Kidney epithelial cell (primary cell): ENCODE measurements at regions not wholly inside any gene's neighbourhood (a gene's known extent, or its start where the extent isn't known, plus 50 kb on each side); places are given as distances from the start of the nearest gene placed in this dataset.
"Not testable (repeated sequence)": the region's sequence is repeated elsewhere in the genome, so short reads cannot be mapped to it uniquely, and the experiment has no call there.

ENCODE experiments used
- DNase-seq: peaks from one replicate; pipeline ENCODE4 v3.0.0-alpha.2; 2010; ENCODE audit warnings: low read depth
- H3K27me3 ChIP-seq: 2 replicates; pipeline ENCODE4 v1.6.0; 2011; ENCODE audit warnings: low read length; ENCODE audit not compliant: control insufficient read depth, insufficient read depth
- H3K36me3 ChIP-seq: 2 replicates; pipeline ENCODE4 v1.5.1; 2011; ENCODE audit warnings: low read length; ENCODE audit not compliant: control insufficient read depth, insufficient read depth
- H3K4me3 ChIP-seq: 2 replicates; pipeline ENCODE4 v1.5.1; 2011; ENCODE audit warnings: low read depth, mild to moderate bottlenecking, control low read depth, low read length
- CTCF ChIP-seq: IDR thresholded peaks from 2 replicates; pipeline ENCODE4 v1.5.1; 2011; ENCODE audit warnings: mild to moderate bottlenecking, moderate library complexity, low read length, control low read depth, inconsistent platforms; ENCODE audit not compliant: insufficient read depth, poor library complexity, severe bottlenecking

DNA sequence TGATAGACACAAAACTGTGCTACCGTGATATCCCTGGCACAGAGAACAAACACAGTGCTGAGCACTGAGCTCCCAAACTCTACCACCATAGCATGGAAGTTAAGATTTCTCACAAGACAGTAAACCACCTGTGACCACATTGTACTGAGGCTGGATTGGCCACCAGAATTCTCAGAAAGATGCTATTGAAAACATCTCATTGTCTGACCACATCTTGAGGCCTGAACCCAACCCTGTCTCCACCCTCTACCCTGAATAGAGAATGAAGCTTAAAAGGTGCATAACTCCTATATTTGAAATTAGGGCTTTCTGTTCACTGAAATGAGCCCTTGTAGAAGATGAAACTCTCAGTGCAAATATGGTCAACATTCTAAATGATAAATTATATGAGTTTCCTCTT, 281.3 kb upstream of the NPAP1 start:
- H3K27me3 ChIP-seq = no peaks in the 10 kb centered on the region
- H3K36me3 ChIP-seq = no peaks in the 10 kb centered on the region
- H3K4me3 ChIP-seq = no peak overlapping the region
- no peak for TF ChIP-seq CTCF
- no peak for DNase-seq

GRCh38 chr15:24412649-24413048, 262.9 kb upstream of the NPAP1 start:
- not testable (repeated sequence) for H3K27me3 ChIP-seq, DNase-seq, H3K36me3 ChIP-seq, H3K4me3 ChIP-seq

DNA sequence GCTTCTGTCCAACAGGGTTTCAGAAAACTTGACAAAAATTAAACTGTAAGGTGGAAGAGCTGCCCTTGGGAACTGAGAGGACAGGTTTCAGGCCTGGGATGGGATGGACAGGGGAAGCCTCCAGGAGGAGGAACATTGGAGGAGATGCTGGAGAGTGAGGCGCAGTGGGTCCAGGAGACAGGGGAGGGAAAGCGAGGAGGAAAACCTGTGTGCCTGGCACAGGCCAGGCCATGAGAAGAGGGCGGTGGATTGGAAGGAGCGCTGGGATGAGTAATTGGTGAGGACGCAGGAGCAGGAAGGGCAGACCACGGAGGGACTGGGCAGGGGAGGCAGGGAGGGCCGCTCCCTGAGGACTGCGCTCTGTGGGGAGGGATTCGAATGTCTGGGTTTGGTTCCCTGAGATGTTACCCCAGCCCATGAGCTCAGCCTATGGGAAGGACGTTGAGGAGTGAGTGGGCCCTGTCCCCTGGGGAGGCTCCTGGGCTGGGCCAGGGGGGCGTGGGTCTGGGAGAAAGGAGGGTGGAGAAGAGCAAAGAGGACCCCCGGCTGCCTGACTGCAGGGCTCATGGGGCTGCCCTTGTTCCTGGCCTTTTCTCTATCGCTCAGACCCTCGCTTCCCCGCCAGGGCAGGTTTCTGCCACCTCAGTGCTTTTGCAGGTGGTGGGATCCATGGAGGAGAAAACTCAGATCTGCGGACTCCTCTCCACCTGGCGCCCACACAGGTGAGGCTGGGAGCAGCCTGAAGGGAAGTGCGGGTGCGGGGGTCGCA, 249.1 kb upstream of the NPAP1 start:
- not testable (repeated sequence) for H3K36me3 ChIP-seq, DNase-seq, H3K4me3 ChIP-seq, H3K27me3 ChIP-seq

GRCh38 chr15:24427055-24427400, 248.5 kb upstream of the NPAP1 start:
- not testable (repeated sequence) for H3K36me3 ChIP-seq, DNase-seq, H3K4me3 ChIP-seq, H3K27me3 ChIP-seq

- H3K4me3 ChIP-seq, H3K36me3 ChIP-seq, DNase-seq, H3K27me3 ChIP-seq: not testable (repeated sequence)
These were observed 240.3 kb upstream of the NPAP1 start for GRCh38 chr15:24435075-24435820.

- not testable (repeated sequence) for DNase-seq, H3K27me3 ChIP-seq, H3K4me3 ChIP-seq, H3K36me3 ChIP-seq
These were observed 238.3 kb upstream of the NPAP1 start for GRCh38 chr15:24437270-24437669.

- not testable (repeated sequence) for H3K36me3 ChIP-seq, H3K27me3 ChIP-seq, DNase-seq, H3K4me3 ChIP-seq
These were observed 237.8 kb upstream of the NPAP1 start for GRCh38 chr15:24437735-24438134.

DNA sequence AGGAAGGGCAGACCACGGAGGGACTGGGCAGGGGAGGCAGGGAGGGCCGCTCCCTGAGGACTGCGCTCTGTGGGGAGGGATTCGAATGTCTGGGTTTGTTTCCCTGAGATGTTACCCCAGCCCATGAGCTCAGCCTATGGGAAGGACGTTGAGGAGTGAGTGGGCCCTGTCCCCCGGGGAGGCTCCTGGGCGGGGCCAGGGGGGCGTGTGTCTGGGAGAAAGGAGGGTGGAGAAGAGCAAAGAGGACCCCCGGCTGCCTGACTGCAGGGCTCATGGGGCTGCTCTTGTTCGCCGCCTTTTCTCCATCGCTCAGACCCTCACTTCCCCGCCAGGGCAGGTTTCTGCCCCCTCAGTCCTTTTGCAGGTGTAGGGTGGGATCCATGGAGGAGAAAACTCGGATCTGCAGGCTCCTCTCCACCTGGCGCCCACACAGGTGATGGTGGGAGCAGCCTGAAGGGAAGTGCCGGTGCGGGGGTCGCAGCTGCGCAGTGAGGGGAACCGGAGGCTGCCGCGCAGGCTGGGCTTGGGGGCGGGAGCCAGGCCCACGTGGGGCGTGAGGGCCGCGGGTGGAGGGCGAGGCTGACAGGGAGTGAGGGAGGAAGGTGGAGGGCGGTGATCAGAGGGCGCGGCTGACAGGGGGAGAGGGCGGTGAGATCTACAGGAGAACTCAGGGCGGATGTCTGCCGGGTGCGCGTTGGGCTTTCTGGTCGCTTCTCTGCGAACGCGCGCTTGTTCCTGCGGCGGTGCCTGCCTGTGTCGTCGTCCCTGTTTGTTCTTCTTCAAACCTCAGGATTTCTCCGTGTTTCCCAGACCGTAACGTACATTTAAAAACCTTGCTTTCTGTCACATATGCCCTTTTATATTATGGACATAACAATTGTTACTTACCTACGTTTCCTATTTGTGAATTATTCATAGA, 198.2 kb upstream of the NPAP1 start:
- H3K27me3 ChIP-seq, H3K4me3 ChIP-seq, DNase-seq, H3K36me3 ChIP-seq: not testable (repeated sequence)

DNA sequence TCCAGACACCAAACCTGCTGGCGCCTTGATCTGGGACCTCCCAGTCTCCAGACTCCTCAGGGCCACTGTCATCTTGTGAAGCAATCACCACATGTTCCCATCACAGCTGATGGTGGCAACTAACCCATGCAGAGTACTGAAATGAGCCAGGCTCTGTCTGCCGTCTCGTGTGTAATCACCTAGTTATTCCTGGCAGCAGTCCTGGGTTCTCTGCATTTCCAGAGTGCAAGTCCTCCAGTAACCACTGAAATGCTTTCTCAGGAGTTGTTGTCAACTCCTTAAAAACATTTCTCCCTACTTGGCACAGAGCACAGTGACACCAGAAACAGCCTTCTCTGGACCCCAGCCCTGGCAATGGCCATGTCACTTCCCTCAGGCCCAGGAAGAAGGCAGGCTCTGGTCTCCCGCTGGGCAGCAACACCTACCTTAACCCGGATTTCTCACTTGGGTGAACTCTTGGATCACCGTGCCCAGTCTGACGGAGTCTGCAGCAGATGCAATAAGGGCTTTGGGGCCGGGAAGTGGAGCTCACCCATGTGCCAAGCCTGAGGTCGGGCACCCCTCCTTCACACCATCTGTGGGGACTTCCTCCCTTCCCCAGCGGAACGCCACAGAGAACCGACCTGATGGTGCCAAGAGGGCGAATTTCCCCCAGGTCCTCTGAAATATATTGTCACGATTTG, 189.5 kb upstream of the NPAP1 start:
- H3K4me3 ChIP-seq, H3K27me3 ChIP-seq, H3K36me3 ChIP-seq, DNase-seq: not testable (repeated sequence)

GRCh38 chr15:24488164-24488907, 187.2 kb upstream of the NPAP1 start:
- DNase-seq, H3K36me3 ChIP-seq, H3K27me3 ChIP-seq, H3K4me3 ChIP-seq: not testable (repeated sequence)

GRCh38 chr15:24505216-24505615, 170.4 kb upstream of the NPAP1 start:
- not testable (repeated sequence) for DNase-seq, H3K36me3 ChIP-seq

DNA sequence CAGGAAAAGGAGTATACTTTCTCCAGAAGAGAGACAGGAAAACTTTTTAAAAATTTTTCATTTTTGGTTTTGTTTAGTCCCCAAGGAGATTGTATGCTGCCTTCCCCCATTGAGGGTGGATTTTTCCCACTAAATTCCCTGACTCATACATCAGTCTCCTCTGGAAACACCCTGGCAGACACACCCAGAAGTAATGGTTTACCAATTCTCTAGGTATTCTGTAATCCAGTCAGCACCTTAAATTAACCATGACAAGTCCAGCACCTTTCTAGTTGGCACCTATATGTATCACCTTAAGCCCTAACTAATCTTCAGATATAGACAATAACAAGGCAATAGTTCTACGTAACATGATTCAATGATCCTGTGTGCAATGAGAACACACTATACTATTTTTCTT, 165.9 kb upstream of the NPAP1 start:
- not testable (repeated sequence) for H3K36me3 ChIP-seq, H3K4me3 ChIP-seq, H3K27me3 ChIP-seq, DNase-seq

More at GRCh38 chr15:24505216-24505615, 170.4 kb upstream of the NPAP1 start:
- H3K4me3 ChIP-seq, H3K27me3 ChIP-seq: not testable (repeated sequence)
